GM12873 (cell line): ENCODE measurements at regions not wholly inside any gene's neighbourhood (a gene's known extent, or its start where the extent isn't known, plus 50 kb on each side); places are given as distances from the start of the nearest gene placed in this dataset.

ENCODE experiments used
- TF ChIP-seq, protein P1 (sequence below): IDR thresholded peaks from 2 replicates; pipeline ENCODE4 v1.5.1; 2012; ENCODE audit warnings: low read depth, mild to moderate bottlenecking, moderate library complexity, low read length, control low read depth; ENCODE audit not compliant: insufficient read depth; ENCODE audit errors: missing control alignments

DNA sequence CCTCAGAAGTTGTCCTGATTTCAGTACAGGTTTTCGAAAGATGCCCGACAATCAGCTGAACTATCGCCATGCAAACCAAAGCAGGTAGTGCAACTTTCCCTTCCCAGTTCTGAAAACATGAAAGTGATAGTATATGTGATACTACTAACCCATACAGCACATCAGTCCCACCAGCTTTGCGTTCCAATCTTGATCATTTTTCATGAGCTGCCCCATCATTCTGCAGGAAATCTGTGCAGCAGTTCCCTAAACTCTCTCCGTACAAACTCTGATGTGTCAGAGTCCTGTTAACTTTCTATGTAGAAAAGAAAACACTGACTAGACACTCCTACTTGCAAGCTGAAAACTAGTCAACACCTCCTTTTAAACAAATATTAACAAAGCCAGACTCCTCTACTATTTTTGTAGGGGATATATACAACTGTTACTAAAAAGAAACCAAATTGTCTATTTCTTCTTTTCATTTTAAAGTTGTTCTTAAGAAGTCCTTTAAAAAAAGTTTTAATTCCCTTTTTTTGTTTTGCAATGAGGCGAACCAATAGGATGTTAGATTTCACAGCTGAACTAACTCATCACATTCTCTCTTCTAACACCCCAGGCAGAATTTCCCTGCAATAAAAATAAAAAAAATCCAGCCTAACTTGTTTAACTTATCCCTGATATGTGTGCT is 99.6 kb upstream of the DST start:
- TF ChIP-seq, protein P1, sequence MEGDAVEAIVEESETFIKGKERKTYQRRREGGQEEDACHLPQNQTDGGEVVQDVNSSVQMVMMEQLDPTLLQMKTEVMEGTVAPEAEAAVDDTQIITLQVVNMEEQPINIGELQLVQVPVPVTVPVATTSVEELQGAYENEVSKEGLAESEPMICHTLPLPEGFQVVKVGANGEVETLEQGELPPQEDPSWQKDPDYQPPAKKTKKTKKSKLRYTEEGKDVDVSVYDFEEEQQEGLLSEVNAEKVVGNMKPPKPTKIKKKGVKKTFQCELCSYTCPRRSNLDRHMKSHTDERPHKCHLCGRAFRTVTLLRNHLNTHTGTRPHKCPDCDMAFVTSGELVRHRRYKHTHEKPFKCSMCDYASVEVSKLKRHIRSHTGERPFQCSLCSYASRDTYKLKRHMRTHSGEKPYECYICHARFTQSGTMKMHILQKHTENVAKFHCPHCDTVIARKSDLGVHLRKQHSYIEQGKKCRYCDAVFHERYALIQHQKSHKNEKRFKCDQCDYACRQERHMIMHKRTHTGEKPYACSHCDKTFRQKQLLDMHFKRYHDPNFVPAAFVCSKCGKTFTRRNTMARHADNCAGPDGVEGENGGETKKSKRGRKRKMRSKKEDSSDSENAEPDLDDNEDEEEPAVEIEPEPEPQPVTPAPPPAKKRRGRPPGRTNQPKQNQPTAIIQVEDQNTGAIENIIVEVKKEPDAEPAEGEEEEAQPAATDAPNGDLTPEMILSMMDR, result no peak

DNA sequence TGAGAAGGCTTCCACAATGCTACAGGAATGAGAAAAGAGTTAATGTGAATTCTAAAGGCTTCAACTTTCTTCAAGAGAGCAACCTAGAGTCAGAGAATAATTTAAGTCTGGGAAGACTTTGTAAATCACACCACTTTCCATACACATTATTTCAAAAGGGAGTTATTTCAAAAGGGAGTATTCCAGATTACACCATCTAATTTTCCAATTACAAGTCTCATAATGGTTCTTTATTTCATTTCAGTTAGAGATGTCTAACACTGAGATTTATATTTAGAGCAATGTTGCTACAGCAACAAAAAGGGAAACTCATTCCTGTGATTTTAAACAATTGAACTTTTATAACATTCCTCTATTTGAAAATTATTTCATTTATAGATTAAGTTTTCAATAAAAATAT is 98.8 kb upstream of the DST start:
- TF ChIP-seq, protein P1, result no peak

DNA sequence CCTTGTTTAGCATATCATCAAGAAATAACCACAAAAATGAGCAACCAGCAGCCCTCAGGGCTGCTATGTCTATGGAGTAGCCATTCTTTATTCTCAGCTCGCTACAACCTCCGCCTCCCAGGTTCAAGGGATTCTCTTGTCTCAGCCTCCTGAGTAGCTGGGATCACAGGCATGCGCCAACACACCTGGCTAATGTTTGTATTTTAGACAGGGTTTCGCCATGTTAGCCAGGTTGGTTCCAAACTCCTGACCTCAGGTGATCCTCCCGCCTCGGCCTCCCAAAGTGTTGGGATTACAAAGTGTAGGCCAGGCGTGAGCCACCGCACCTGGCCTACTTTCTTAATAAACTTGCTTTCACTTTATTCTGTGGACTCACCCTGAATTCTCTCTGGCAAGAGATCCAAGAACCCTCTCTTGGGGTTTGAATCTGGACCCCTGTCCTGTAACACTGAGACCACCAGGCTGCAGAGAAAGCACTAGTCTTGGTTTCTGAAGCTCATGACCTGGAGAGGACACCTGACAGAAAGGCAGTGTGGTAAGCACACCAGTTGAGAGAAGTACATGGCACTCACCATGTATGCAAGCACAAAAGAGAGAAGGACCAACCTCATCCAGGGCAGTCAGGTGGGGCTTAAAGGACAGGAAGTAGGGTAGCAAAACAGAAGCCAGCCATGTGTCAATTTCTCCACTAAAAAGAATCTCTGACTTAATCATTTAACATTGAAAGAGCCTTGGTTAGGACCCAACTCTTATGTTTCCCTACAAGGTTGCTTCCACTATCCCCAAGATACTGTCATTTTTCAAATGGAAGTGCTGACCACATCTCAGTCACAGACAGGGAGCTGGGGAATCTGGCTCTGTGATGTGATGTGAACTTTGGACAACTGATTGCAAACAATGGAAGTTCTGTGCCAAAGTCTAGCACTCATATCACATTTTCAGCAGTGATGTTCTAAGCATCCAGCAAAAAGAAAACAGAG is 97.4 kb upstream of the DST start:
- TF ChIP-seq, protein P1, result no peak

- TF ChIP-seq, protein P1, result no peak
Observed at GRCh38 chr6:56736804-56737203, 94.1 kb upstream of the DST start.

- TF ChIP-seq, protein P1, result no peak
Observed at GRCh38 chr6:56734335-56734734, 91.6 kb upstream of the DST start.

GRCh38 chr6:56733211-56733697 is 90.6 kb upstream of the DST start:
- TF ChIP-seq, protein P1, result no peak

DNA sequence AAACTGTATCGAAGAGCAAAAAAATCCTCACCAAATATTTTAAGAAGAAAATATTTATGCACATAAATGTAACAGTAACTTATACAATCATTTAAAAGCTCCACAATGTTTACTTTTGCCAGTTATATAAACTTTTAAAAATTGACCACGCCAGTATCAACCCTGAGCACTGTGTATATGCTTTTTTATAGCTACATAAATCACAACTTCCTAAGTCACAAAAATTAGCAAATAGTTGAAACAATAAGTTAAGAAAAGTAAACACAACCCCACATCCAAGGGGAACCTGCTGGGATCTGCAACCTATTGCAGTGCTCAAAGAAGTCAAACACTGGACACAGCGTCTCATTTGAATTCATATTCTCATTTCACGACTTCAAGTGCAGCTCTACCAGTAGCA is 89.8 kb upstream of the DST start:
- TF ChIP-seq, protein P1, result no peak
